C4-2B (cell line): ENCODE measurements at regions not wholly inside any gene's neighbourhood (a gene's known extent, or its start where the extent isn't known, plus 50 kb on each side); places are given as distances from the start of the nearest gene placed in this dataset.

Experiments used
- CTCF ChIP-seq: fragments of 450-650 bp; conservative IDR thresholded peaks from 2 replicates; pipeline ENCODE4 v1.5.1; 2017; ENCODE audit warnings: mild to moderate bottlenecking
- ZFX ChIP-seq: fragments of 450-650 bp; IDR thresholded peaks from 2 replicates; pipeline ENCODE4 v1.6.1; 2017

GRCh38 chr21:40938611-40939010, 91.7 kb upstream of the DSCAM start:
- TF ChIP-seq CTCF = no peak
- TF ChIP-seq ZFX = no peak
